ENCODE measurements at regions not wholly inside any gene's neighbourhood (a gene's known extent, or its start where the extent isn't known, plus 50 kb on each side); places are given as distances from the start of the nearest gene placed in this dataset.

- no peak for TF ChIP-seq CTCF (IDR thresholded peaks at IDR 0.05; ENCODE audit: insufficient read depth, low read length, missing control alignments)
- CTCF ChIA-PET, result no interaction called here
- no peak for DNase-seq (ENCODE audit: low read depth, low spot score)
- POLR2A ChIA-PET, result no interaction called here
- H3K4me3 ChIP-seq (ENCODE audit: low read depth, low read length), result no peak overlapping the region
Measured at GRCh38 chr2:193506035-193506434, 1311.3 kb upstream of the TMEFF2 start.

DNA sequence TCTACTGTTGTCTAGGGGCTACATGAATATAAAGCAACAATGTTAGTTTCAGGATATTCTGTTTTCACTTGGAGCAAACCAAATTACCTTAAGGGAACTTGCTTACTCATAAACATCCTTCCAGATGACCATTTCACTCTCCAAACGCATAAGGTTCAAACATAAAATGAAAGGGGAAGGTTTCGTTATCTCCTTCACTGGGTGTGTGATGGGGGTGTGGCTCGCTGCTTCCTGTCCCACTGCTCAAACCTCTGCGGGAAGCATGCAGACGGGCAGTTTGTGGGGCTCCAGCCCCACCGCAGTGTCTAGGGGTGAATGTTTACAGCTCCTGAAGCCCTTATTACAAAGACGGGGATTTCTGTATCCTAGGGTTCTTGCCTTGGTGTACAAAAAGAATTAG, 1310.9 kb upstream of the TMEFF2 start:
- CTCF ChIA-PET, result no interaction called here
- POLR2A ChIA-PET, result no interaction called here
- H3K4me3 ChIP-seq (ENCODE audit: low read depth, low read length), result no peak overlapping the region
- TF ChIP-seq CTCF (IDR thresholded peaks at IDR 0.05; ENCODE audit: insufficient read depth, low read length, missing control alignments), result no peak
- DNase-seq (ENCODE audit: low read depth, low spot score), result no peak

DNA sequence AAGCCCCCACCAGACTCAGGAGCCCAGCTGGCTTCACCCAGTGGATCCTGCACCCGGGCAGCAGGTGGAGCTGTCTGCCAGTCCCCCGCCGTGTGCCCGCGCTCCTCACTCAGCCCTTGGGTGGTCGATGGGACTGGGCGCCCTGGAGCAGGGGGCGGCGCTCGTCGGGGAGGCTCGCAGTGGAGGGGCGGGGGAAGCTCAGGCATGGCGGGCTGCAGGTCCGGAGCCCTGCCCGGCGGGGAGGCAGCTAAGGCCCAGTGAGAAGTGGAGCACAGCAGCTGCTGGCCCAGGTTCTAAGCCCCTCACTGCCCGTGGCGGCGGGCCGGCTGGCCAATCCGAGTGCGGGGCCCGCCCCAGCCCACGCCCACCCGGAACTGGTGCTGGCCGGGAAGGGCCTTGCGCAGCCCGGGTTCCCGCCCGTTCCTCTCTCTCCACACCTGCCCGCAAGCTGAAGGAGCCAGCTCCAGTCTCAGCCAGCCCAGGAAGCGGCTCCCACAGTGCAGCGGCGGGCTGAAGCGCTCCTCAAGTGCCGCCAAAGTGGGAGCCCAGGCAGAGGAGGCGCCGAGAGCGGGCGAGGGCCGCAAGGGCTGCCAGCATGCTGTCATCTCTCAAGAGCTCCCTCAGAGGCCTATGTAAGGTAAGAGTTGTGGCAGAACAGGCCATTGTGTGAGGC, 1307.8 kb upstream of the TMEFF2 start:
- CTCF ChIA-PET, result no interaction called here
- TF ChIP-seq CTCF (IDR thresholded peaks at IDR 0.05; ENCODE audit: insufficient read depth, low read length, missing control alignments), result no peak
- POLR2A ChIA-PET, result no interaction called here
- no peak for DNase-seq (ENCODE audit: low read depth, low spot score)
- no peak overlapping the region for H3K4me3 ChIP-seq (ENCODE audit: low read depth, low read length)

DNA sequence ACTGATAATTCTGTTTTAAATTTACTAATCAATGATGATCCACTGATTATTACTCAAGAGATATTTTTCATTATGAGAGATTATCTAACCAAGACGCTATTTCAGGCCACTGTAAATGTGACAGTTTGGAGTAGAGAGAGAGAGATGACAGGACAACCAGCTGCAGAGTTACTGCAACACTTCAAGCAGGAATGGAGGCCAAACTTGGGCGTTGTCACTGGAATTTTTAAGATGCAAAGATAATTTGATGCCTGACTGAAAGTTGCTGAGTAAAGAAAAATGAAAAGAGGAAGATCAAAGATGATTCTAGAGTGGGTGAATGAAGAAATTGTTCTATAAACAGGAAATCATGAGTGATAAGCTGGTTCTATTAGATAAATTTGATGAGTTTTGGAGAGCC, 1302.1 kb upstream of the TMEFF2 start:
- no peak overlapping the region for H3K4me3 ChIP-seq (ENCODE audit: low read depth, low read length)
- no peak for DNase-seq (ENCODE audit: low read depth, low spot score)
- ChIA-PET CTCF (no interaction called here), POLR2A (no interaction called here)
- TF ChIP-seq CTCF (IDR thresholded peaks at IDR 0.05; ENCODE audit: insufficient read depth, low read length, missing control alignments), result no peak

DNA sequence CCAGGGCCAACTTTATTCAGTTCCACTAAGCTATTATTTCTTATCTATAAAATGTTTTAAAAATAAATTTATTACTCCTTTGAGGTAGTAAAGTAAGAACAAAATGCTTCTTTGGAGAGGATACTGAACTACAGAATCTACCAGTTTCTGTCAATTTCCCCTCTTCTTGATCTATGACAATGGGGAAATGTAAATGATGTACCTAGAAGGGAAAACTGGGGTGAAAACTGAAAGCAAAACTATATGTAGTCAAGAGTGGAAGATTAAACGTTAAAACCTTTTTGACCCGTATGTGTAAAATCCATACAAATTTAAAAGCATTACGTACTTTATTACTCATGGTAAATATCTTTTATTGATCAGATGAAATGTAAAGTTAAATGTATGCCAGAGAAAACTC, 1287.8 kb upstream of the TMEFF2 start:
- no peak overlapping the region for H3K4me3 ChIP-seq (ENCODE audit: low read depth, low read length)
- DNase-seq (ENCODE audit: low read depth, low spot score), result no peak
- CTCF ChIA-PET, result no interaction called here
- POLR2A ChIA-PET, result no interaction called here
- TF ChIP-seq CTCF (IDR thresholded peaks at IDR 0.05; ENCODE audit: insufficient read depth, low read length, missing control alignments), result no peak

DNA sequence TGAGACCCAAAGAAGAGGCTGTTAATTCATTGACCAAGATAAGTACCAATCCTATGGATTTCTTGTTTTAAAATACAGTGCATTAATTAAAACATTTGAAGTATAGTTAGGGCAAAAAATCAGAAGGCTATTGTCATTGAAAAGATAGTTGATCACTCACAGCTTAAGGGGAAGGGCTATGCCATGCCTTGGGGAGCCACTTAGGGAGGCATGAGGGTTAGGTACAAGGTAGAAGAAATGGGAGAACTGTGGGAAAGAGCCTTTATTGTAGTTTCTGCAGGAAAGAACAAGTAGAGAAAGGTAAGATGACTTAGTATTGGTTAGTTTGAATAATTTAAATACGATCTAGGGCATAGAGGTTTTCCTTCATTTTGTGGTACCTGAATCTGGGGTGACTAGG, 1285.5 kb upstream of the TMEFF2 start:
- H3K4me3 ChIP-seq (ENCODE audit: low read depth, low read length), result no peak overlapping the region
- no peak for TF ChIP-seq CTCF (IDR thresholded peaks at IDR 0.05; ENCODE audit: insufficient read depth, low read length, missing control alignments)
- ChIA-PET CTCF (no interaction called here), POLR2A (no interaction called here)
- no peak for DNase-seq (ENCODE audit: low read depth, low spot score)

All from AG04449 (cell line).